ENCODE measurements at regions not wholly inside any gene's neighbourhood (a gene's known extent, or its start where the extent isn't known, plus 50 kb on each side); places are given as distances from the start of the nearest gene placed in this dataset.

DNA sequence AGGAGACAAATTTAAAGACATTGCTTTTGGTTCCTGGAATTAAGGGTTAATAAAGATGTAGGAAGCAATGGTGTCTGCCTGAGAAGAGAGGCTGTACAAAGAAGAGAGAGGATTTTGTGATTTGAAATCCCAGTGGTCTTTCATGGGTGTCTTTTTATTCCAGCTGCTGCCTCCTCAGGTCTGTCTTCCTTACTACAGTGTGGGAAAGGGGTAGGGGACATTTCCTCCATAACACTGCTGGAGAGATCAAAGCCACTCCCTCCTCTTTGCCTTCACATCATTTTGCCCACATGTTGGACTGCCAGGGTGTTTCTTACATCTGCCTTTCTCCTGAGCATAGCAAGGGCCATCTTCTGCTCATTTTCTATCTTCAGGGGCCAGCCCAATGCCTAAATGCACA lies 348.5 kb downstream of the EN1 start:
- no peak for FAIRE-seq

DNA sequence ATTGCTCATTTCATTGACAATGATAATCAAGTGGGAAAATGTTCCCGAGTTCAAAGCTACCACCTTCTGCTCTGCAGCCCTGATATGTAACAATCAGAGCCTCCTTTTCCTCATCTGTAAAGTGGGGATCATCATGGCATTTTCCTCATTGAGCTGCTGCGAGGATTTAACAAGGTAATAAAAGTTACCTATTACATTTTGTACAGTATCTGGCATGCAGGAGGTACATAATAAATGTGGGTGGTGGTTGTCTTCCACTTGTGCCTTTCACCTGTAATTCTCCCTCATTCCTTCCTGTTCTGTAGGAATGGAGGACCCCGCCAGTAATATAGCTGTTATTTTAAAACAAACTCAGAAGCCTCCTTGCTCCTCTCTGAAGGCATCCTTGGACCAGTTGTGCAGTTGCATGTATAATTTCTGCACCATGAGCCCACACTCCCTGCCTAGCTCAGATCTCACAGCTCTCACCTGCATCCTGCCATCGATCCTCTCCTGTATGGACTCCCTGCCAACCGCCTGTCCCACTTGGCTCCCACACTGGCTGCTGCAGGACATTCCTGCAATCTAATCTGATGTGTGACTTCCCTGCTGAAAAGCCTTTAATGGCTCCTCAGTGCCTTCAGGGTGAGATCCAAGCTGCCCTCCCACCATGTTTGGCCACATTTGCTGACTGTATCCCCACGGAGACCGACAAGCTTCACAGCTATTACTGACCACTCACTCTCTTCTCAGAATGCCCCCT lies 350.4 kb downstream of the EN1 start:
- no peak for FAIRE-seq

DNA sequence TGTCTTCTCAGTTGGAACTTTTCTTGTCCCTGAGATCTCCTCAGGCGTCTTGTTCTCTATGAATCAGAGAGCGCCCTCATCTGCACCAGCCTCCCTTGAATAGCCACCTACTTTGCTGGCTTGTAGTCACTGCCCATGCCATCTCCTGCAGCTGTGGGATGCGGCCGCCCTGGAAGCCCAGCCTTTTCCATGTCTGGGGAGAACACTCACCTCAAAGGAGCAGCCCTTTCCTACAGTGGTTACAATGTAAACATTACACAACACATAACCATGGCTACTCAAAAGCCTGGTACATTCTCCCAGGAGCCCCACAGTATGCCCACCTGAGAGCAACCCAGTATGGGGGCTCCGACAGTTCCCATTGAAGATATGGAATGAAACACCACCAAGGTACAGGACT lies 351.0 kb downstream of the EN1 start:
- FAIRE-seq = no peak

DNA sequence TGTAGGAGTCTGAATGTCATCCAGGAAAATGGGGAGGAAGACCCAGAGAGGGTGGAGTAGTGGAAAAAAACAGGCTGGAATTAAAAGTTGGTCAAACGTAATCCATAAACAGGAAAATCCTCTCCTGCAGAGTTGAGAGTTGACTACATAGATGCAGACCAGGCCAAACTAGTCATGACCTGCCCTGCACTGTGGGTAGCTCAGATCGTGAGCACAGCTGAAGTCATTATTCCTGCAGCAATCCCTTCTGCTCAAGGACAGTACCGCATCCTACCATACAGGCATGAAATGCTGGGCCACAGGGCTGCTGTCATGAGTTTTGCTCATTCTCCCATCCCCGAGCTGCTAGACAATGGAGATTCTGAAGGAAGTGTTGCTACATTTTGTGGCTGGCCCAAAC lies 352.2 kb downstream of the EN1 start:
- no peak for FAIRE-seq

DNA sequence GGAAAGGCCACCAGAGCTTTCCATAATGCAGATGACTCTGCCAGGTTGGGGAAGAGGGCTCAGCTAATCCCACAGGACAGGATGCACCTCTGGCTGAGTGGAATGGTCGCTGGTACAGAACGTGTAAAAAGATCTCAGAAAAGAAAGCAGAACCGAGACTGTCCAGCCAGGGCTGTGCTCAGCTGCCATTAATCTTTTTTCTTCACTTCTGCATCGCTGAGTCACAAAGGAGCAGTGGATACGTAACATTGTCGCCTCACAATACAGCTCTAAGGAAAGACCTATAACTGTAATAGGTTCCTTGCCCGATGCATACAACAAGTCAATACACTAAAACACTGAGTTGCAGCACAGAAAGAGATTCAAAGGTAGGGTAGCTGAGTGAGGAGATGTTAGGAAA lies 354.2 kb downstream of the EN1 start:
- no peak for FAIRE-seq

DNA sequence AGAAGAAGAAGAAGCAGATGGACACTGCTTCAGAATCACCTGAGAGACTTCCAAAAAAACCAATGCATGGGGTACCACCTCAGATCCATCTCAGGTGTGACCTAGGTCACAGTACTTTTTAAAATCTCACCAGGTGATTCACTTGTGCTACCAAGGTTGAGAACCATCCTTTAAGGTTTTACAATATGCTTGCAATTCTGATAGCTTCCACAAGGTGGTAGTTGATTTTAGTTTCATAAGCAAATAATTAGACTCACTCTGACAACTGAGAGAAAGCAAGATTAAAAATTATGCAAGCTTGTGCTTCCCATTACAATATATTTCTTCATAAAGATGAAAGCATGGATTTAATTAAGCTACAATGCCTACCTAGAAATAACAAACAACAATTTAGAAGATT lies 355.1 kb downstream of the EN1 start:
- FAIRE-seq = no peak

DNA sequence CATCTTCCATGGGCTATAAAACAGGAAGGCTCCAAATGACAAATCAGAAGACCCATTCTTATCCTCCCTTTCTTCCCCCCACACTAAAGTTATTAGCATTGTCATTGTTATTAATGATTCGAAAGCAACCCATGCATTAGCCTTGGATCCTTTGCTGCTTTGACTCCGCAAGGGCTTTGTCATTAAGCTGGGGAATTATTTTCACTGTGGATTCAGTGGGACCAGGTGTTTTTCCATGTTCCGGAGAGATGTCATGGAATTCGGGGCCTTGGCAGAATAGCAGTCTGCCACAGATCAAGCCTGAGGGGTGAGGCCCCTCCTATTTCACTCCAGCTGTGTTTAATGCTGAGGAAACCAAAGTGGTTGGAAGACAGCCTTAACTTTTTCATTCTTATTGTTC lies 357.1 kb downstream of the EN1 start:
- FAIRE-seq = no peak

DNA sequence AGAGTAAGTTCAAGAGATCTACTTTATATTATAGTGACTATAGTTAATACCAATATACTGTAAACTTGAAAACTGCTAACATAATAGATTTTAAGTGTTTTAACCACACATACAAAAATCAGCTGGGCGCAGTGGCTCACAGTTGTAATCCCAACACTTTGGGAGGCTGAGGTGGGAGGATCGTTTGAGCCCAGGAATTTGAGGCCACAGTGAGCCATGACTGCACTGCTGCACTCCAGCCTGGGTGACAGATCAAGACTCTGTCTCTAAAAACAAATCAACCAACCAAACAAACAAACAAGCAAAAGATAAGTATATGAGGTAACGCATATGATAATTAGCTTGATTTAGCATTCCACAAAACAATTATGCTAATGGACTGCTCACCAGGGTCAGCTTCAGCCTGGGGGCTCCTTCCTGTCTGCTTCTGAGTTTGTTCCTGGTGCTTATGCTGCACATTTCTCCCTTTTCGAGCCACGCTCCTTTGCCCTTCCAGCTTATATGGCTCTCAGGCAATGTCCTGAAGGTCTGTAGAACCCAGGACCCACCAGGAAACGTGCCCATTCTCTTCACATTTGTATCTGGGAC lies 357.6 kb downstream of the EN1 start:
- FAIRE-seq = no peak

DNA sequence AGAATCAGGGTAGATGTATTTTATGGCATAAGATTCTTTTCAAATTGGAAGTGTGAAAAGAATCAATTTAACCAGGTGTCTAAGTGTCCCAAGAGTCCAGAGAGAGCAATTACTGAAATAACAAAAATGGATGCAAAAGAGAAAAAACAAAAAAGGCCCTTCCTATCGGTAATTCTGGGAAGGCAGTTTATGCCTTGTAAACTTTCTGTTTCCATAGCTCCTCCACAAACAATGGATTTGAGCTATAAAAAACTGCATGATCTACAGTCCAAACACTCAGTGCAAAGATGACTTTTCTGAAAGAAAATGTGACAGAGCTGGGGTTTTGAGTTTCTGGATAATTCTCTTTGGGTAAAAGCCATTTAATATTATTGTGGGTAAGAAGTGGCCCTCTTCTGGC lies 366.1 kb downstream of the EN1 start:
- FAIRE-seq = no peak

DNA sequence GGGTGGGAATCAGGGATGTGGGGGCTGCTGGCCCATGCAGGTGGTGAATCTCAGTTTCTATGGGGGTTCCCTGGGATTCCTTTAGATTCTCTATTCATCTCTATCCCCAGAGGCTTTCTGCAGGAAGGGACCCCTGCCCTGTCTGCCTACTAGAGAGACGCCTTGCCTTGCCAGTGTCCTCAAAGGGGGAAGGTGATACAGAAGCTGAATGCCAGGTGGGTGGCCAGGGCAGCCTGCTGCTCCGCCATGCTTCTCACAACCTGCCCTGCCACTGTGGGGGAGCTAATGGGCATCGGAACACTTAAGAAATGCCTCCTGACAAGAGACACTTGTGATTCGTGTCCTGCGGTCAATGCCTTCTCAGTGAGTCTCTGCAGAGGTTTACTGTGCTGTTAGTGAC lies 368.4 kb downstream of the EN1 start:
- no peak for FAIRE-seq

DNA sequence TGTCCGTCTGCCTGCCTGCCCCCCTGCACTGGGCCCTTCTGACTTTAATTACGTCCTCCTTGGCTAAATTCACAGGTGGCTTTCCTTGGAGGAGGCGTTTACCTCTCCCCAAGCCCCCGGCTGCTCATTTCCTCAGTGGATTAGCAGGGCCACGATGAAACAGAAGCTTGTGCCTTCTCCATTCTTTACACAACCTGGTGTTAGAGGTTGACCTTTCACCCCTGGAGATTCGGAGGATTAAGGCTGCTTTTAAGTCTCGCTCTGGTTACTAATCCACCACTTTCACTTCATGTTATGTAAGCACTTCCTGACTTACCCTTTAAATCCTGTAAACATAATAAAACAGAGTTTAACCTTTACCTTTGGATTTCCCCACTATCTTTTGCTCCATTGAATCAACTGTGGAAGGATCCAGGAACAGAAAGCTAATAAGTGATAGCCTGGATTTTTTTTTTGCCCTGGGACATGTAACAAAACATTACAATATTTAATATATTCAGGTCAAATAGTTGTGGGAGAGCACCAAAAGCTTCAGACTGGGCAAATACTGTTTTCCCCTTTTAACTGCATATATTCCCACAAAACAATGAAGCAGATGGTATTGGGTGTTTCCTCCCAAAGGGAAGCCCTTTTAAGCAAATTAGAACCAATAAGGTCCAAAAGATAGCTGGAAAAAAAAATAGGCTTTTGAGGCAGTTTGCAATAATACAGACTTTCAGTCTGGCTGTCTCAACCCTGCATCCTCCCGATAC lies 370.2 kb downstream of the EN1 start:
- no peak for FAIRE-seq

DNA sequence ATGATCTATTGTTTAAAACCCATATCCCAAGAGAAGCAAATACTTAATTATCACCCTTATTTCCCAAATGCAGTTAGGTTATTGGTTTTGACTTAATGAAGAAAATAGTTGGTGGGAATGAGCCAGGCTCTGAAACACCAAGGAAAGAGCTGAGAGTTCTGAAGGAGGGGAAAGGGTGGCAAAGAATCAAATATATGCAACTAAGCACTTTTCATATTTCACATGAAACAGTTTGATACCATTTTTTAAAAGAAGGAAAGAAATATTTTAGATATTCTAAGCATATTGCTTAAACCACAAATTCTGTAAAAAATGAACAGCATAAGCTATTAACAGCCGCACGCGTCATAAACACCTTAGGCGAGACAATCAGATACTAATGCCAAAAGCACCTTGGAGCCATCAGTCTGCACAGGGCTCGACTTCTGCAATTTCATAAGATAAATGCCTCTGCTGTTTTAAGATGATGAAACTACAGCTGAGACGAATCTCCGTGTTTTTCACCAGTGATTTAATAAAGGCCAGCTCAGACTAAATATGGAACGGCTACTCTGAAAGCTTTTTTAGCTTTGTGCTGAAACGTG lies 371.7 kb downstream of the EN1 start:
- no peak for FAIRE-seq

DNA sequence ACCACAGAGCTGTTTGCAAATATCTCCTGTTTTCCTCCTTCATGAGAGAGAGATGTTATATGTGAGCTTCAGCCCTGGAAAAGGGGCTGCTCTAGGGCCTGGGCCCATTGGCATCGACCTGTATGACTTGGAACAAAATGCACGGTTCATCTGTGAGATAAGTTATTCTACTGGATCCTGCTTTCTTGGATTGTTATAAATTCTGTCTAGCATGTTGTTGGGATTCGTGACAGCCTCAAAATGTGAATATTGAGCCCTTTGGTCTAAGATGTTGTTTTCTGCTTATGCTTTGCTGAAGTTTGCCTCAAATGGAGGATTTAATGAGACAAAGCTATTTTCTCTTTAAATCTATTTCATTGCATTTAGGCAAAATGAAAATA lies 372.9 kb downstream of the EN1 start:
- no peak for FAIRE-seq

DNA sequence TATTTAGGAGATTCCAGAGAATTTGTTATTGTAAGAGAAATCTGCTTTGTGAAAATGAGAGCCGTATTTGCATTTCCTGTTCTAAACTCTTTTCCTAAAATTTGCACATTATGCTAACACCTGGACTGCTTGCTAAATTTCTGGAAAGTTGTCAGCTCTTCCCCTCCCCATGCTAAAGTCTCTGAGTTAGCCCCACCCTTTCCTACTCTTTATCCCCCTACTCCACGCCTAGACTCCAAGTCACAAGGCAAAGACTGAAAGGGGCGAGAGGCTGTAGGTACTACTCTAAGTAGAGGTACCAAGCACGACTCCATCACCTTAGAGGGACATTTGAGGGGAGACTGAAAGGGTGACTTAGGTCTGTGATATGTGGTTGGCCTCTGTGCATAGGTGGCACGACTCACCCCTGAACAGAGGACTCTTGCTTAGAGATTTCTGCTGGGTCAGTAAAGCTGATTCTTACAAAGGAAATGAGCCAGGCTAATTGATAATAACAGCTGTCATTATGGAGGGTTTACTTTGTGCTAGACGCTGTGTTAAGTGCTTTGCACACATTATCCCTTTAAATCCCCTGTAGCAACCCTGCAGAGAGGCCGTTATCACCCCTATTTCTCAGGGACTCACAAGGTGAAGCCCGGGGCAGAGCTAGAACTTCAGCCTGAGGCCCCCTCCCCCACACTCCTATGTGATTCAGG lies 373.5 kb downstream of the EN1 start:
- no peak for FAIRE-seq

DNA sequence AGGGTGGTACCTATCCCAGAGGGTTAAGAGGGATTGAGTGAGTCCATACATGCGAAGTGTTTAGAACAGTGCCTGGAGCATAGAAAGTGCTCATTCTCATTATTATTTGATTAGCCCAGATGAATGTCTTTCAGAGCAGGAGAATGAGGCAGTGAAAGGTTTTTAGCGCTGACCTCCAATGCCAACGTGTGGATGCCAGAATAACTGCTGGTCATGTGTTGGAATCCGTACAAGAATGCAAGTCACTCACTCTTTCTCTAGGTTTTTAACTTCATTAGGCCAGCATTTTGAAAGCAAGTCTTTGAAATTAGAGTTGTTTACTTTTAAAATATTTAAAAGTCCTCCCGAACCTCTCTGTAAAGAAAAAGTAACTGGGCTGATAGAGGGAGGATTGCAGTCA lies 374.2 kb downstream of the EN1 start:
- no peak for FAIRE-seq

DNA sequence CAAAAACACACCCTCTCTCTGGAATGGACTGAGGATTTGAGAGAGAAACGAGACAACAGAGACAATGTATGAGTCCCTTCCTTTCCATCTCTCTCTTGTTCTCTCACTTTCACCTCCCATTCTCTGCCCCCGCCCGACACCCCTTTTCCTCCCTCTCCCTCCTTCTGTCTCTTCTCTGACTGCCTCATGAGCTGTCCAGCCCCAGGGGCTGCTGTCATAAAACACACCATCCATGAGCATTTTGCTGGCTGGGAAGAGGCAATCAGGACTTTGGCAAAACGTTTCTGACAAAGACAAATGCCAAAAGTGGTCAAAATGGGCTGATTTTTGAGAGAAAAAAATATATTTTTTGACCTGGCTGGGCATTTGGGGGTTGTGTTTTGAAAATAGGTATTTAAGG lies 377.2 kb downstream of the EN1 start:
- no peak for FAIRE-seq

DNA sequence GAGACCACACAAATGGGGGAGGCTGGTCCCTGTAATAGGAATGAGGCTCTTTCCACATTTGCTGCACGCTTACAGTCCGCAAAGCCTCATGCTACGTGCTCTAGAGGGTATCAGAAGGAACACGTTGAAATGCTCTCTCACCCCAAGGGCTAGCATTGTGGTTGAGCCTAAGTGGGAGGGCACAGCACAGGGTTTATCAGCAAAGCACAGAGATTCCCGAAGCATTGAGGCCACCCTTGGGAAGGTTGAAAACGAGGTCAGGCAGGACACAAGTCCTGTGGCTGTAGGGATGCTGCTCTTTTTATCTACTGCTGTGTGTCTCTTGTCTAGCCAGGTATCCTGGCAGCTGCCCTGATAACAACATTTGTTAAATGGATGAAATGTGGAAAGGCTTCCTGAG lies 378.3 kb downstream of the EN1 start:
- FAIRE-seq = no peak

DNA sequence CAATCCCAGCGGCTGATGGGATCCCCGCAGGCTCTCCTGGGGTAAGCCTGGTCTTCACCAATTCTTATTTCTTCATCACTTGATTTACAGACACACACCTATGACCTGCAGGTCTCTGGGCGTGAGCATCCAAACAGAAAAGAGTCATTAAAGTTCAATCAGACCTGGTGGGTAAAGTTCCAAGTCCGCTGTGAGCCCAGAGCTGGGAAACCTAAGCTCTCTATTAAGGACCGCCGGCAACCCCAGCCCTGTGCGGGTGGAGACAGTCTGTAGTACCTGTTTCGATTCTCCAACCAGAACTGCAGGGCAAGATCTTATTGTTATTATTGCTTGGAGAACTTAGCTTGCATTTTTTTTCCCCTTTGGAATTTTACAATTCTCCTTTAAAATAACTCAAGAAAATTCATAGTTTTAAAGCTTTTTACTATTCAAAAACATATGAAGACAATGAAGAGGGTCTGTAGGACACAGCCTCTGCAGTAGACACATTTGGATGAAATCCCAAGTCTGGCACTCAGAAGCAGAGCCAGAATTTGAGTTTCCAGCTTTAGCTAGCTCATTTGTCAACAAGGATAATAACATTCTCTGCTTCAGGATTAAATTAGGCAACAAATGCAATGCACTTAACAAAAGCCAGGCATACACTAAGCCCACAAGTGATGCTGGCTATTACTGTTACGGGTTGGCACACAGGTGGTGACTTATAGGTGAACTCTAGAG lies 376.4 kb downstream of the INSIG2 start:
- FAIRE-seq = no peak

DNA sequence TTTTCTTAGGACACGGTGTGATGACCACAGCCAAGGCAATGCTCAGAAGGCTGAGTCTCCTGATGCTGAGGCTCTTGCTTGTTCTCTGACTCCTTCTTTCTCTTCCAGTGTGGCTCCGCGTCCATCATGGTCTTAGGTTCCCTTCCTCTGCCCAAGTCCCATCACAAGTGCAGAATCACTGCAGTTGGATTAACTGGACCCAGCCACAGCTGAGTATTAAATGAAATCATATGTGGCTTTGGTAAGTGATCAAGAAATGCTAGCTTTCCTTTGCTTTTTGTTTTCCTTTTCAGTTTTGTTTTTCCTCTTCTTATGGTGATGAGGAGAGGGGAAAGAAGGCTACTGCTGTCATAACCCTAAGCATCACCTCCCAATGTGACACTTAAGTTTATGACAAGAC lies 375.8 kb downstream of the INSIG2 start:
- no peak for FAIRE-seq

DNA sequence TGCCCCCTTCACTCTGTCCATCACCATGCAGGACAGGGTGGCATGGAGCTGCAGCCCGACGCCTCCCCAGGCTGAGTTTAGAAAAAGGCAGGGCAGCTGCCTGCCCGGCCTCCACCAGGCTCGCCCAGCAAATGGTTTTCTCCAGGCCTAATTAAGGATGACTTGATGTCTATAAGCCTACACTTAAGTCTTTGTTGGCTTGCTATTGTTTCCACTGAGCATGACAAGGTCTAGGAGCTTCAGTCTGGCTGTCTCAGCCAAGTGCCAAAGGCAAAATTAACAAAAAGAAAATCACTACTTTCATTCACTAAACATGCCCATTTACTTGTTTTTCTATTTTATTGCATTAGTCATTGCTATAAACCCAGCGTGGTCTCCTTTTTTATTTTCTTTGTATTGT lies 372.2 kb downstream of the INSIG2 start:
- no peak for FAIRE-seq

DNA sequence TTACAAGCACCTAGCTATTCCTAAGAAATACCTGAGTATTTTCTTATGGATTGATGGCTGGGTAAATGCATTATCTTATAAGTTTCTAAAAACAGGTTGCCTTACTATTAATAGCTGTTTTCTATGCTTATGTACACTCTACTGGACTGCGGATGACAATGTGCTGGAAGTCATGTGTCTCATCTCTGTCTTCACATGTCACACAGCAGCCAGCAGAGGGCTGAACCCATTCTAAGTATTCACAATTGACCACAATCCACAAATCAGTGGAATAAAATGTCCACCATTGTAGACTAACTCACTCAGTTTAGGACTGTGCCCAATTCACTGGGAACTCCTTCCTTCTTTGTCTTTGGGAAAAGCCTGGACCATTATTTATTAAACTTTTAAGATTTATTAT lies 371.2 kb downstream of the INSIG2 start:
- no peak for FAIRE-seq

DNA sequence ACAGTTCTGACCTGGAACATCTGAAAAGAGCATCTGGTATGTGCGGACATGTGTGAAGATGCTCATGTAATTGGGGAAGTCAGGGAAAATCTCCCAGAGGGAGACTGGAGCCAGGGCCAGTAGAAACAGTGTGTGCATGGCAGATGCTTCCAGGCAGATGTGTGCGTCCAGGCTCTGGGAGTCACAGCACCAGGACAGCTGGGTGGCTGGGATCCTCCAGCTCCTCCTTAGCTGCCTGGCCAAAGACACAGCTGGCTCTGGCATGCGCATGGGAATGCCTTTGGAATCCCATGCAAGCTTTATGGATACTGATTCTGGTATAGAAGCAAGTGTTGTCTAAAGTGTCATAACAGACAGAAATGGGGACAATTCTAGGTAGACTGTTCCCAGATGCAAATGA lies 369.7 kb downstream of the INSIG2 start:
- no peak for FAIRE-seq

DNA sequence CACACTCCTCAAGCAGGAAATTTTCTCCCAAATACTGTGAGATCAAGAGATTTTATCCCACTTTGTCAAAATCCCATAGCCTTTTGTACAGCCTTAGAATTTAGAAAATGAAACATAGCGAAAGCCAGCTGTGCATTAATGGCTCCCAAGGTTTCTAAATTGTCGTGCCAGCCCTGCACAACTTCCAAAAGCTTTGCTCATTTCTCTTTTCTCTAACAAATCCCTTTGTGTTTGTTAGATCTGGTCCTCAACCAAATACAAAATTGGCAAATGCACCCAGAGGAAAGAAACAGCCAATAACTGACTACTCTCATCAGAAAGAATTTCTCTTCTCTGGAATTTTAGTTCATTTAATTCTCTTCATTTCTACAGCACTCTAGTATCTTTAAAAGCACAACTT lies 361.1 kb downstream of the INSIG2 start:
- FAIRE-seq = no peak
